H9 (cell line): ENCODE measurements at regions not wholly inside any gene's neighbourhood (a gene's known extent, or its start where the extent isn't known, plus 50 kb on each side); places are given as distances from the start of the nearest gene placed in this dataset.

Experiments used
- DNase-seq: peaks from one replicate; pipeline ENCODE4 v3.0.0-alpha.2; 2017
- H2AFZ ChIP-seq: one replicate; pipeline ENCODE4 v1.6.1; 2013; ENCODE audit warnings: mild to moderate bottlenecking, low read length, control low read depth, moderate library complexity
- H2AK5ac ChIP-seq: 2 replicates; pipeline ENCODE4 v1.6.1; 2013; ENCODE audit warnings: low read length, control low read depth, mixed read lengths; ENCODE audit not compliant: insufficient read length
- H2BK120ac ChIP-seq: one replicate; pipeline ENCODE4 v1.6.1; 2013; ENCODE audit warnings: low read depth, mild to moderate bottlenecking, low read length, control low read depth, inconsistent platforms; ENCODE audit not compliant: poor library complexity, severe bottlenecking
- H2BK12ac ChIP-seq: 2 replicates; pipeline ENCODE4 v1.6.1; 2013; ENCODE audit warnings: low read length, control low read depth, mixed read lengths, low read depth; ENCODE audit not compliant: insufficient read length
- H2BK15ac ChIP-seq: 2 replicates; pipeline ENCODE4 v1.6.1; 2013; ENCODE audit warnings: low read depth, low read length, control low read depth
- H2BK20ac ChIP-seq: one replicate; pipeline ENCODE4 v1.6.1; 2013; ENCODE audit warnings: low read depth, mild to moderate bottlenecking, low read length, control low read depth, inconsistent platforms; ENCODE audit not compliant: poor library complexity, severe bottlenecking
- H2BK5ac ChIP-seq: 2 replicates; pipeline ENCODE4 v1.6.1; 2013; ENCODE audit warnings: low read length, control low read depth, mixed read lengths; ENCODE audit not compliant: insufficient read length
- H3K14ac ChIP-seq: 2 replicates; pipeline ENCODE4 v1.6.1; 2013; ENCODE audit warnings: low read length, control low read depth; ENCODE audit not compliant: insufficient read depth
- H3K18ac ChIP-seq: 2 replicates; pipeline ENCODE4 v1.6.1; 2013; ENCODE audit warnings: low read depth, mild to moderate bottlenecking, mixed read lengths, low read length, control low read depth; ENCODE audit not compliant: insufficient read length
- H3K23ac ChIP-seq: 2 replicates; pipeline ENCODE4 v1.6.1; 2013; ENCODE audit warnings: low read length, control low read depth, mixed read lengths, low read depth; ENCODE audit not compliant: insufficient read length
- H3K23me2 ChIP-seq: 2 replicates; pipeline ENCODE4 v1.6.1; 2013; ENCODE audit warnings: low read depth, mild to moderate bottlenecking, mixed read lengths, low read length, control low read depth; ENCODE audit not compliant: insufficient read length, poor library complexity, severe bottlenecking
- H3K27ac ChIP-seq: 2 replicates; pipeline ENCODE4 v1.5.1; 2013; ENCODE audit warnings: low read length, control low read depth, mixed read lengths, low read depth; ENCODE audit not compliant: insufficient read length
- H3K27me3 ChIP-seq: 2 replicates; pipeline ENCODE4 v1.6.1; 2013; ENCODE audit warnings: low read length, control low read depth, inconsistent platforms; ENCODE audit not compliant: insufficient read depth
- H3K4ac ChIP-seq: 2 replicates; pipeline ENCODE4 v1.6.1; 2013; ENCODE audit warnings: low read depth, mild to moderate bottlenecking, control low read depth, inconsistent platforms, low read length, moderate library complexity
- H3K4me1 ChIP-seq: 2 replicates; pipeline ENCODE4 v1.6.1; 2013; ENCODE audit warnings: low read length, control low read depth, inconsistent platforms; ENCODE audit not compliant: insufficient read depth
- H3K4me2 ChIP-seq: 2 replicates; pipeline ENCODE4 v1.6.1; 2013; ENCODE audit warnings: low read length, control low read depth, mixed read lengths; ENCODE audit not compliant: insufficient read length, insufficient read depth
- H3K56ac ChIP-seq: 2 replicates; pipeline ENCODE4 v1.6.1; 2013; ENCODE audit warnings: low read depth, mild to moderate bottlenecking, mixed read lengths, low read length, control low read depth; ENCODE audit not compliant: insufficient read length
- H3K79me1 ChIP-seq: 2 replicates; pipeline ENCODE4 v1.6.1; 2013; ENCODE audit warnings: low read depth, mild to moderate bottlenecking, moderate library complexity, low read length, control low read depth, inconsistent platforms; ENCODE audit not compliant: insufficient read depth, poor library complexity, severe bottlenecking
- H3K79me2 ChIP-seq: 2 replicates; pipeline ENCODE4 v1.6.1; 2013; ENCODE audit warnings: low read length, control low read depth, inconsistent platforms; ENCODE audit not compliant: insufficient read depth
- H3K9ac ChIP-seq: 2 replicates; pipeline ENCODE4 v1.6.1; 2013; ENCODE audit warnings: low read length, control low read depth, mixed read lengths; ENCODE audit not compliant: insufficient read length; ENCODE audit errors: extremely low read depth
- H3K9me3 ChIP-seq: one replicate; pipeline ENCODE4 v1.6.1; 2013; ENCODE audit warnings: low read depth, low read length, inconsistent platforms; ENCODE audit not compliant: control insufficient read depth
- H3T11ph ChIP-seq: one replicate; pipeline ENCODE4 v1.6.1; 2013; ENCODE audit warnings: mild to moderate bottlenecking, low read length, control low read depth, inconsistent platforms
- H4K20me1 ChIP-seq: one replicate; pipeline ENCODE4 v1.6.1; 2013; ENCODE audit not compliant: control insufficient read depth, insufficient read length, insufficient read depth
- H4K5ac ChIP-seq: 2 replicates; pipeline ENCODE4 v1.6.1; 2013; ENCODE audit warnings: low read depth, mild to moderate bottlenecking, mixed read lengths, low read length, control low read depth; ENCODE audit not compliant: insufficient read length
- H4K8ac ChIP-seq: replicated peaks from 2 replicates; pipeline ENCODE4 v1.6.1; 2013; ENCODE audit warnings: low read length, control low read depth, mixed read lengths, low read depth; ENCODE audit not compliant: insufficient read length
- H4K91ac ChIP-seq: 2 replicates; pipeline ENCODE4 v1.6.1; 2013; ENCODE audit warnings: low read depth, mild to moderate bottlenecking, moderate library complexity, mixed read lengths, low read length, control low read depth; ENCODE audit not compliant: insufficient read length
- H3K27ac Mint-ChIP-seq, 3 experiments: 2 replicates in 2 of 3; 3 replicates in 1 of 3; pipeline ENCODE4 v1.8.0; 2020 to 2021; ENCODE audit warnings: mixed read lengths in 3 of 3, mild to moderate bottlenecking in 1 of 3, moderate library complexity in 1 of 3
- H3K27me3 Mint-ChIP-seq: 2 replicates; pipeline ENCODE4 v1.8.0; 2021; ENCODE audit warnings: low read depth, mild to moderate bottlenecking, moderate library complexity, mixed read lengths
- H3K36me3 Mint-ChIP-seq, 3 experiments: 2 replicates in 2 of 3; 3 replicates in 1 of 3; pipeline ENCODE4 v1.8.0; 2020 to 2021; ENCODE audit warnings: low read depth in 3 of 3, mixed read lengths in 3 of 3; ENCODE audit not compliant: insufficient read depth in 1 of 3
- H3K4me1 Mint-ChIP-seq, 2 experiments: 2 replicates each; pipeline ENCODE4 v1.8.0; 2020; ENCODE audit warnings: mixed read lengths in 2 of 2
- H3K4me3 Mint-ChIP-seq, 2 experiments: 2 replicates in 1 of 2; 3 replicates in 1 of 2; pipeline ENCODE4 v1.8.0; 2020 to 2021; ENCODE audit warnings: mild to moderate bottlenecking in 2 of 2, mixed read lengths in 2 of 2, moderate library complexity in 1 of 2
- H3K9me3 Mint-ChIP-seq, 2 experiments: 2 replicates in 1 of 2; 3 replicates in 1 of 2; pipeline ENCODE4 v1.8.0; 2020; ENCODE audit warnings: mild to moderate bottlenecking in 2 of 2, mixed read lengths in 2 of 2, moderate library complexity in 1 of 2
- WGBS: extraction: QIAGEN DNeasy Blood & Tissue Kit; methylation state at CpG from one replicate; pipeline ENCODE4 v1.1.7; 2013; ENCODE audit warnings: missing lambda C conversion rate, low lambda C conversion rate, mixed read lengths; ENCODE audit not compliant: insufficient read length; ENCODE audit errors: extremely low coverage; 5-methylcytosine and 5-hydroxymethylcytosine counted together
- TF ChIP-seq, protein P1 (sequence below): fragments of 200-600 bp; sonication (generic); conservative IDR thresholded peaks from 3 replicates; pipeline ENCODE4 v1.8.0; 2021; ENCODE audit warnings: antibody characterized with exemption, mild to moderate bottlenecking

DNA sequence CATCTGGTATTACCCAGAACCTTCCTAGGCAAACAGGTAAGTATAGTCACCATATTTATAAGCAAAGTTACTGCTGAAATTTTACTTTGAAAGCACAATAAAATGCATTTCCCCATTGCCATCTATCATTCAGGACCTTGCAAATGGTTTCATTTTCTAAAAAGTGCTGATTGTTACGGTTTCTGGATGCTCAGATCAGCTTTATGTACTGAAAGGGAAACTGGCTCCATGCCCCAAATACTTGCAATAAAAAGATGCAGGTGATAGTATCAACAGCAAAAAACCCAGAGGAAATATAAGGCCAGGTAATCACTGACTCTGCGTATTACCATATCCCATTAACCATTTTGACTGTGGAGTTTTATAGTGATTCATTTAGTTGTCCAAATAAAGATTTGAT, 1150.7 kb upstream of the CRIM1 start:
- no peak overlapping the region for H3K4me3 Mint-ChIP-seq
- no peaks in the 10 kb centered on the region for H3K79me2 ChIP-seq
- H3K27ac Mint-ChIP-seq = no peak overlapping the region
- no peak overlapping the region for H3K27ac ChIP-seq
- no peak overlapping the region for H2BK15ac ChIP-seq
- H3T11ph ChIP-seq = no peak overlapping the region
- no peak overlapping the region for H3K14ac ChIP-seq
- no peaks in the 10 kb centered on the region for H3K9me3 Mint-ChIP-seq
- no peak overlapping the region for H4K5ac ChIP-seq
- H3K27me3 Mint-ChIP-seq = no peaks in the 10 kb centered on the region
- H2AFZ ChIP-seq = no peak overlapping the region
- H3K4me1 Mint-ChIP-seq = no peaks in the 10 kb centered on the region
- H4K20me1 ChIP-seq = no peaks in the 10 kb centered on the region
- no CpG with 5 or more reads among the region's 2 CpGs for whole genome bisulfite sequencing
- no peaks in the 10 kb centered on the region; a peak in 1 of 7 replicates for H3K36me3 Mint-ChIP-seq
- no peak overlapping the region for H3K4ac ChIP-seq
- no peak overlapping the region for H3K9ac ChIP-seq
- DNase-seq = no peak
- no peak overlapping the region for H2AK5ac ChIP-seq
- no peaks in the 10 kb centered on the region for H3K79me1 ChIP-seq
- no peak overlapping the region for H2BK5ac ChIP-seq
- H3K4me1 ChIP-seq = no peaks in the 10 kb centered on the region
- no peak overlapping the region for H3K4me2 ChIP-seq
- no peaks in the 10 kb centered on the region for H3K23me2 ChIP-seq
- H2BK12ac ChIP-seq = no peak overlapping the region
- no peak overlapping the region for H4K91ac ChIP-seq
- no peak overlapping the region for H3K56ac ChIP-seq
- H2BK20ac ChIP-seq = no peak overlapping the region
- H4K8ac ChIP-seq = no peak overlapping the region
- H3K18ac ChIP-seq = no peak overlapping the region
- TF ChIP-seq, protein P1, sequence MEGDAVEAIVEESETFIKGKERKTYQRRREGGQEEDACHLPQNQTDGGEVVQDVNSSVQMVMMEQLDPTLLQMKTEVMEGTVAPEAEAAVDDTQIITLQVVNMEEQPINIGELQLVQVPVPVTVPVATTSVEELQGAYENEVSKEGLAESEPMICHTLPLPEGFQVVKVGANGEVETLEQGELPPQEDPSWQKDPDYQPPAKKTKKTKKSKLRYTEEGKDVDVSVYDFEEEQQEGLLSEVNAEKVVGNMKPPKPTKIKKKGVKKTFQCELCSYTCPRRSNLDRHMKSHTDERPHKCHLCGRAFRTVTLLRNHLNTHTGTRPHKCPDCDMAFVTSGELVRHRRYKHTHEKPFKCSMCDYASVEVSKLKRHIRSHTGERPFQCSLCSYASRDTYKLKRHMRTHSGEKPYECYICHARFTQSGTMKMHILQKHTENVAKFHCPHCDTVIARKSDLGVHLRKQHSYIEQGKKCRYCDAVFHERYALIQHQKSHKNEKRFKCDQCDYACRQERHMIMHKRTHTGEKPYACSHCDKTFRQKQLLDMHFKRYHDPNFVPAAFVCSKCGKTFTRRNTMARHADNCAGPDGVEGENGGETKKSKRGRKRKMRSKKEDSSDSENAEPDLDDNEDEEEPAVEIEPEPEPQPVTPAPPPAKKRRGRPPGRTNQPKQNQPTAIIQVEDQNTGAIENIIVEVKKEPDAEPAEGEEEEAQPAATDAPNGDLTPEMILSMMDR = no peak
- no peak overlapping the region for H2BK120ac ChIP-seq
- no peaks in the 10 kb centered on the region for H3K27me3 ChIP-seq
- H3K23ac ChIP-seq = no peak overlapping the region
- no peaks in the 10 kb centered on the region for H3K9me3 ChIP-seq
